HL-60 (cell line): ENCODE measurements at regions not wholly inside any gene's neighbourhood (a gene's known extent, or its start where the extent isn't known, plus 50 kb on each side); places are given as distances from the start of the nearest gene placed in this dataset.

Experiments used
- DNase-seq, 2 experiments: peaks; one replicate each; pipeline ENCODE4 v3.0.0-alpha.2; 2010 to 2020; ENCODE audit warnings: low read depth in 1 of 2, low spot score in 1 of 2
- H3K27ac ChIP-seq: fragments of 250-450 bp; sonication (Bioruptor Pico); replicated peaks from 2 replicates; pipeline ENCODE4 v1.5.1; 2020; ENCODE audit warnings: mild to moderate bottlenecking, moderate library complexity
- H3K27me3 ChIP-seq: fragments of 250-450 bp; sonication (Bioruptor Pico); 2 replicates; pipeline ENCODE4 v1.5.1; 2021; ENCODE audit warnings: mild to moderate bottlenecking, moderate library complexity; ENCODE audit not compliant: insufficient read depth, poor library complexity, severe bottlenecking
- H3K4me3 ChIP-seq: replicated peaks from 2 replicates; pipeline ENCODE4 v1.5.1; 2011; ENCODE audit warnings: mild to moderate bottlenecking, control low read depth, low read length; ENCODE audit not compliant: insufficient read depth
- GABPA ChIP-seq: IDR thresholded peaks from 2 replicates; pipeline ENCODE4 v1.6.1; 2012; ENCODE audit warnings: low read depth
- POLR2AphosphoS5 ChIP-seq: IDR thresholded peaks from 2 replicates; pipeline ENCODE4 v1.6.1; 2012; ENCODE audit warnings: low read depth
- REST ChIP-seq: IDR thresholded peaks from 2 replicates; pipeline ENCODE4 v1.6.1; 2012; ENCODE audit warnings: low read depth; ENCODE audit not compliant: insufficient replicate concordance
- SPI1 ChIP-seq: IDR thresholded peaks from 2 replicates; pipeline ENCODE4 v1.6.1; 2012; ENCODE audit warnings: low read depth, mild to moderate bottlenecking, borderline replicate concordance
- TF ChIP-seq, protein P1 (sequence below): IDR thresholded peaks from one replicate; pipeline ENCODE4 v1.5.1; 2011; ENCODE audit warnings: low read length, control low read depth, inconsistent platforms; ENCODE audit not compliant: insufficient read depth

GRCh38 chr15:72892986-72893385 is 109.4 kb upstream of the ADPGK start:
- TF ChIP-seq REST (no peak), POLR2AphosphoS5 (no peak), GABPA (no peak), SPI1 (no peak)
- TF ChIP-seq, protein P1, sequence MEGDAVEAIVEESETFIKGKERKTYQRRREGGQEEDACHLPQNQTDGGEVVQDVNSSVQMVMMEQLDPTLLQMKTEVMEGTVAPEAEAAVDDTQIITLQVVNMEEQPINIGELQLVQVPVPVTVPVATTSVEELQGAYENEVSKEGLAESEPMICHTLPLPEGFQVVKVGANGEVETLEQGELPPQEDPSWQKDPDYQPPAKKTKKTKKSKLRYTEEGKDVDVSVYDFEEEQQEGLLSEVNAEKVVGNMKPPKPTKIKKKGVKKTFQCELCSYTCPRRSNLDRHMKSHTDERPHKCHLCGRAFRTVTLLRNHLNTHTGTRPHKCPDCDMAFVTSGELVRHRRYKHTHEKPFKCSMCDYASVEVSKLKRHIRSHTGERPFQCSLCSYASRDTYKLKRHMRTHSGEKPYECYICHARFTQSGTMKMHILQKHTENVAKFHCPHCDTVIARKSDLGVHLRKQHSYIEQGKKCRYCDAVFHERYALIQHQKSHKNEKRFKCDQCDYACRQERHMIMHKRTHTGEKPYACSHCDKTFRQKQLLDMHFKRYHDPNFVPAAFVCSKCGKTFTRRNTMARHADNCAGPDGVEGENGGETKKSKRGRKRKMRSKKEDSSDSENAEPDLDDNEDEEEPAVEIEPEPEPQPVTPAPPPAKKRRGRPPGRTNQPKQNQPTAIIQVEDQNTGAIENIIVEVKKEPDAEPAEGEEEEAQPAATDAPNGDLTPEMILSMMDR, result no peak
- no peak overlapping the region for H3K4me3 ChIP-seq
- no peak for DNase-seq
- no peak overlapping the region for H3K27ac ChIP-seq
- peaks cover 10% of the 10 kb centered on the region for H3K27me3 ChIP-seq

DNA sequence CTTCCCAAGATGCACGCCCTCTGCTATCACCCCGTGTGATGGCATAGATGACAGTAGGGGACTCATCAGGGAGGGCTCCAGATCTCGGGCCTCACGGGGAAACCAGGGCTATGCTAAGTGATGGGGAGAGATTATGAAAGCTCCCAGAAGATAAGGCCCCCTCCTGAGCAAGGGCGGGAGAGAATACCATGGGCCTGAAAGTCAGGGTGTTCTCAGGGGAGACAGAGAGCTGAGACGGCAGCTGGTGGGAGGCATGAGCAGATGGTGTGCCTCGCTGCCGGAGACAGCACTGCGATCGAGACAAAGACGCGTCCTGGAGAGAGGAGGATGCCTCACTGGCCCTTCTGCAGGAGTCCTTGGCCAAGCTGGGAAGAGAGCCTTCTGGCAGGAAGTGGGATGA is 106.5 kb upstream of the ADPGK start:
- no peak for DNase-seq
- H3K27me3 ChIP-seq, result peaks cover 7% of the 10 kb centered on the region
- no peak for TF ChIP-seq REST
- no peak for TF ChIP-seq GABPA
- TF ChIP-seq, protein P1, result no peak
- TF ChIP-seq SPI1, result no peak
- TF ChIP-seq POLR2AphosphoS5, result no peak
- no peak overlapping the region for H3K4me3 ChIP-seq
- H3K27ac ChIP-seq, result no peak overlapping the region

DNA sequence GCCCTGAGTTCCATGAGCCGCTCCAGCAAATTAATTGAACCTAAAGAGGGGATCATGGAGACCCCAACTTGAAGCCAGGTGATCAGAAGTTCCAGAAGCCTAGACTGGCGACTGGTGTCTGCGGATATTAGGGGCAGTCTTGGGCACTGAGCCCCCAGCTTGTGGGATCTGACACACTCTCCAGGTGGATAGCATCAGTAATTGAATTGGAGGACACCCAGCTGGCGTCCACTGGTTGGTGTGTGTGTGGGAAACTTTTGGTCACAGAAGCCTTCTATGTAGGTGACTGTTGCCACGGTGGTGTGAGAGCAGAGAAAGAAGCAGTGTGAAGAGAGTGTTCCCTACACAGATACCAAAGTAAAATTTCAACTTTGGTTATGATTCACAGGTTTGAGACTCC is 106.0 kb upstream of the ADPGK start:
- DNase-seq, result no peak
- Histone ChIP-seq H3K4me3 (no peak overlapping the region), H3K27me3 (peaks cover 7% of the 10 kb centered on the region), H3K27ac (no peak overlapping the region)
- TF ChIP-seq, protein P1, result no peak
- TF ChIP-seq GABPA (no peak), REST (no peak), SPI1 (no peak), POLR2AphosphoS5 (no peak)
